H1 (cell line): ENCODE measurements at regions not wholly inside any gene's neighbourhood (a gene's known extent, or its start where the extent isn't known, plus 50 kb on each side); places are given as distances from the start of the nearest gene placed in this dataset.

Experiments used
- CTCF ChIA-PET: fragments of 300-600 bp; sonication (Branson Sonifier 250); formaldehyde crosslinking; loops from one replicate; lab custom pipeline; 2021; ENCODE audit not compliant: partially characterized antibody; lab: Charles Lee
- POLR2A ChIA-PET: fragments of 300-600 bp; sonication (Branson Sonifier 250); formaldehyde crosslinking; loops from one replicate; lab custom pipeline; 2021; ENCODE audit warnings: inconsistent platforms; ENCODE audit not compliant: partially characterized antibody; lab: Charles Lee
- DNase-seq, 2 experiments: peaks; one replicate each; pipeline versions ENCODE4 v3.0.0 to v3.0.0-alpha.2; 2010 to 2022; ENCODE audit warnings: low spot score in 2 of 2, low read depth in 1 of 2, mixed read lengths in 1 of 2
- FAIRE-seq: peaks from 2 replicates; lab custom pipeline; 2011; peaks lifted over from hg19 to GRCh38; lab: Jason Lieb, UNC
- H2AFZ ChIP-seq: 2 replicates; pipeline ENCODE4 v1.8.1; 2012; ENCODE audit warnings: low read length, inconsistent platforms
- H2AK5ac ChIP-seq: 2 replicates; pipeline ENCODE4 v1.6.1; 2013; ENCODE audit warnings: low read depth, low read length
- H2BK120ac ChIP-seq: replicated peaks from 2 replicates; pipeline ENCODE3; 2013; ENCODE audit warnings: low read depth, low read length, inconsistent platforms
- H2BK12ac ChIP-seq: 2 replicates; pipeline ENCODE4 v1.6.1; 2013; ENCODE audit warnings: low read depth, low read length
- H2BK15ac ChIP-seq: 2 replicates; pipeline ENCODE4 v1.6.1; 2013; ENCODE audit warnings: low read length
- H2BK20ac ChIP-seq: 2 replicates; pipeline ENCODE4 v1.6.1; 2013; ENCODE audit warnings: low read length
- H2BK5ac ChIP-seq: 2 replicates; pipeline ENCODE4 v1.6.1; 2013; ENCODE audit warnings: low read depth, low read length
- H3K14ac ChIP-seq: 2 replicates; pipeline ENCODE4 v1.6.1; 2013; ENCODE audit warnings: inconsistent platforms; ENCODE audit not compliant: insufficient read length
- H3K18ac ChIP-seq: 2 replicates; pipeline ENCODE4 v1.6.1; 2013; ENCODE audit warnings: low read length; ENCODE audit errors: extremely low read depth
- H3K23ac ChIP-seq: 2 replicates; pipeline ENCODE4 v1.6.1; 2013; ENCODE audit warnings: inconsistent platforms; ENCODE audit not compliant: insufficient read length
- H3K23me2 ChIP-seq: 2 replicates; pipeline ENCODE4 v1.6.1; 2013; ENCODE audit warnings: low read depth, low read length
- H3K27ac ChIP-seq: 2 replicates; pipeline ENCODE4 v1.6.1; 2011; ENCODE audit warnings: low read depth, low read length, inconsistent platforms
- H3K27me3 ChIP-seq, 4 experiments: replicated peaks in 1 of 4; 1 replicate in 1 of 4; 2 replicates in 3 of 4; pipeline versions ENCODE4 v1.6.1 to v1.8.1; 2011 to 2013; ENCODE audit warnings: low read length in 3 of 4, mild to moderate bottlenecking in 3 of 4, inconsistent platforms in 2 of 4, mixed read lengths in 2 of 4, moderate library complexity in 1 of 4; ENCODE audit not compliant: control insufficient read depth in 3 of 4, insufficient read depth in 3 of 4; ENCODE audit errors: extremely low read depth in 1 of 4
- H3K36me3 ChIP-seq, 4 experiments: 2 replicates each; pipeline versions ENCODE4 v1.6.1 to v1.8.1; 2011 to 2013; ENCODE audit warnings: mild to moderate bottlenecking in 4 of 4, low read length in 3 of 4, moderate library complexity in 2 of 4, control low read depth in 1 of 4, inconsistent platforms in 1 of 4; ENCODE audit not compliant: insufficient read depth in 4 of 4, control insufficient read depth in 2 of 4
- H3K4ac ChIP-seq: replicated peaks from 2 replicates; pipeline ENCODE3; 2013; ENCODE audit warnings: low read length, low read depth, mixed read lengths, inconsistent platforms; ENCODE audit not compliant: insufficient read length
- H3K4me1 ChIP-seq, 4 experiments: replicated peaks in 1 of 4; 1 replicate in 1 of 4; 2 replicates in 3 of 4; pipeline versions ENCODE4 v1.6.1 to v1.8.1; 2011 to 2013; ENCODE audit warnings: low read length in 3 of 4, inconsistent platforms in 2 of 4, mixed read lengths in 1 of 4; ENCODE audit not compliant: insufficient read depth in 4 of 4, control insufficient read depth in 3 of 4
- H3K4me2 ChIP-seq, 2 experiments: 2 replicates each; pipeline versions ENCODE4 v1.6.1 to v1.8.1; 2011 to 2013; ENCODE audit warnings: low read depth in 2 of 2, low read length in 2 of 2, control low read depth in 1 of 2, inconsistent platforms in 1 of 2, mild to moderate bottlenecking in 1 of 2; ENCODE audit not compliant: insufficient read depth in 1 of 2
- H3K4me3 ChIP-seq, 4 experiments: fragments of 200-600, 300-600 bp in 1 of 4; sonication (generic), shearing (Covaris generic), sonication (Bioruptor Twin) in 1 of 4; 2 replicates each; pipeline versions ENCODE4 v1.5.1 to v1.8.1; 2011 to 2016; ENCODE audit warnings: low read length in 4 of 4, low read depth in 3 of 4, control low read depth in 2 of 4, inconsistent platforms in 2 of 4, mild to moderate bottlenecking in 2 of 4, mixed read lengths in 1 of 4, moderate library complexity in 1 of 4; ENCODE audit not compliant: insufficient read depth in 2 of 4; ENCODE audit errors: extremely low read depth in 1 of 4
- H3K56ac ChIP-seq: replicated peaks from 2 replicates; pipeline ENCODE3; 2013; ENCODE audit warnings: low read depth, mild to moderate bottlenecking, mixed read lengths, low read length, inconsistent platforms; ENCODE audit not compliant: insufficient read length
- H3K79me1 ChIP-seq: 2 replicates; pipeline ENCODE4 v1.6.1; 2013; ENCODE audit warnings: low read depth, low read length, control low read depth
- H3K79me2 ChIP-seq, 2 experiments: 2 replicates each; pipeline versions ENCODE4 v1.6.1 to v1.8.1; 2012 to 2013; ENCODE audit warnings: low read length in 2 of 2, mild to moderate bottlenecking in 2 of 2, inconsistent platforms in 1 of 2; ENCODE audit not compliant: insufficient read depth in 2 of 2, control insufficient read depth in 1 of 2
- H3K9ac ChIP-seq, 4 experiments: replicated peaks in 1 of 4; 1 replicate in 1 of 4; 2 replicates in 3 of 4; pipeline versions ENCODE4 v1.6.1 to v1.8.1; 2011 to 2013; ENCODE audit warnings: low read depth in 3 of 4, low read length in 3 of 4, control low read depth in 2 of 4, mild to moderate bottlenecking in 2 of 4, moderate library complexity in 2 of 4, inconsistent platforms in 1 of 4; ENCODE audit errors: extremely low read depth in 1 of 4
- H3K9me3 ChIP-seq, 2 experiments: 2 replicates each; pipeline versions ENCODE4 v1.6.1 to v1.8.1; 2012 to 2013; ENCODE audit warnings: mild to moderate bottlenecking in 2 of 2, moderate library complexity in 2 of 2, control low read depth in 1 of 2, inconsistent platforms in 1 of 2, low read depth in 1 of 2, low read length in 1 of 2, mixed read lengths in 1 of 2; ENCODE audit not compliant: insufficient read depth in 2 of 2
- H4K20me1 ChIP-seq, 2 experiments: replicated peaks in 1 of 2; 2 replicates each; pipeline versions ENCODE3 to v1.8.1; 2011 to 2013; ENCODE audit warnings: inconsistent platforms in 2 of 2, low read length in 2 of 2, mild to moderate bottlenecking in 1 of 2; ENCODE audit not compliant: insufficient read depth in 2 of 2, control insufficient read depth in 1 of 2
- H4K5ac ChIP-seq: 2 replicates; pipeline ENCODE4 v1.6.1; 2013; ENCODE audit warnings: low read length, low read depth, mixed read lengths, inconsistent platforms; ENCODE audit not compliant: insufficient read length
- H4K8ac ChIP-seq: 2 replicates; pipeline ENCODE4 v1.8.0; 2013; ENCODE audit warnings: mild to moderate bottlenecking, moderate library complexity, low read length, inconsistent platforms; ENCODE audit not compliant: insufficient read depth; ENCODE audit errors: extremely low read depth
- H4K91ac ChIP-seq: replicated peaks from 2 replicates; pipeline ENCODE3; 2013; ENCODE audit warnings: low read length, mixed read lengths, inconsistent platforms; ENCODE audit not compliant: insufficient read length
- CBX8 ChIP-seq: fragments of 300-800, 300-1000 bp; sonication (generic); IDR thresholded peaks from 2 replicates; pipeline ENCODE4 v1.7.1; 2016; ENCODE audit warnings: low read depth, low read length, borderline replicate concordance
- CREB1 ChIP-seq: IDR thresholded peaks from 2 replicates; pipeline ENCODE4 v1.6.1; 2012; ENCODE audit warnings: inconsistent platforms
- CTBP2 ChIP-seq: IDR thresholded peaks from 2 replicates; pipeline ENCODE4 v1.7.0; 2011; ENCODE audit warnings: borderline replicate concordance, mild to moderate bottlenecking, moderate library complexity, mixed read lengths, low read length; ENCODE audit not compliant: insufficient read depth, insufficient read length
- HDAC6 ChIP-seq: IDR thresholded peaks from one replicate; pipeline ENCODE4 v1.7.1; 2012; ENCODE audit warnings: low read depth, mild to moderate bottlenecking, inconsistent platforms, low read length, moderate library complexity
- JUND ChIP-seq: IDR thresholded peaks from 2 replicates; pipeline ENCODE4 v1.6.1; 2011; ENCODE audit warnings: mild to moderate bottlenecking, improper control_type of control experiment, low read length
- NANOG ChIP-seq: IDR thresholded peaks from 2 replicates; pipeline ENCODE4 v1.6.1; 2011; ENCODE audit warnings: low read length, low read depth, mild to moderate bottlenecking, inconsistent platforms; ENCODE audit not compliant: insufficient read depth, poor library complexity, severe bottlenecking
- NRF1 ChIP-seq: IDR thresholded peaks from 2 replicates; pipeline ENCODE4 v1.6.1; 2011; ENCODE audit warnings: mild to moderate bottlenecking, low read depth, low read length, improper control_type of control experiment
- WGBS, 2 experiments: shearing (Covaris generic) in 1 of 2; methylation state at CpG; one replicate each; pipeline versions ENCODE4 v1.1.6 to v1.1.7; 2013 to 2015; ENCODE audit warnings: low lambda C conversion rate in 2 of 2, mixed read lengths in 2 of 2, inconsistent platforms in 1 of 2, low coverage in 1 of 2, missing lambda C conversion rate in 1 of 2; ENCODE audit not compliant: insufficient replicate concordance in 2 of 2, insufficient coverage in 1 of 2, insufficient read length in 1 of 2; ENCODE audit errors: extremely low coverage in 1 of 2, missing lambda C conversion rate in 1 of 2; 5-methylcytosine and 5-hydroxymethylcytosine counted together
- TF ChIP-seq, protein P1 (sequence below): IDR thresholded peaks from 2 replicates; pipeline ENCODE4 v1.6.1; 2012; ENCODE audit warnings: inconsistent platforms

DNA sequence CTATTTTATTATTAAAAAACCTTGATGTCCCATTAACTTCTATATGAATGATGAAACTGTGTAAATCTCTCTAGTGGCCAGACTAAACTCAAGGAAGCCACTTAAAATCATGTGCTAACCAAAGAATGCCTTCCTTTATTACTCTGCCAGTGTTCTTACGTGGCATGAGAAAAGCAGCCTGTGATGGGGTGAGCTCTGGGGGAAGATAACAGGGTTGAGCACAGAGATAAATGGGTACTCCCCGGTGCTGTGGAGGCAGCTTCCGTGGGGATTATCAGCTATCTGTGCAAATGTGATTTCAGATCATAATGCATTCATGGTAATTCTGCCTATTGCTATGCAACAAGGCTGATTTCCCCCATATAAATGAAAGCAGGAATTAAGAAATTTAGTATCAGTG is 181.3 kb downstream of the CAVIN4 start:
- no peak overlapping the region for H4K8ac ChIP-seq
- no peaks in the 10 kb centered on the region for H3K79me1 ChIP-seq
- H3K18ac ChIP-seq = no peak overlapping the region
- no peaks in the 10 kb centered on the region for H3K4me1 ChIP-seq
- no peaks in the 10 kb centered on the region for H4K20me1 ChIP-seq
- H3K56ac ChIP-seq = no peak overlapping the region
- H3K4me3 ChIP-seq = no peak overlapping the region
- H2BK5ac ChIP-seq = no peak overlapping the region
- H3K23ac ChIP-seq = no peak overlapping the region
- no peaks in the 10 kb centered on the region for H3K36me3 ChIP-seq
- no peak for DNase-seq
- no peak overlapping the region for H3K9ac ChIP-seq
- no peak overlapping the region for H2BK12ac ChIP-seq
- POLR2A ChIA-PET = no interaction called here
- H2BK120ac ChIP-seq = no peak overlapping the region
- no peak overlapping the region for H2BK20ac ChIP-seq
- H3K27ac ChIP-seq = no peak overlapping the region
- no peak overlapping the region for H4K91ac ChIP-seq
- CTCF ChIA-PET = interaction anchor here (1.3 to 1.9 kb wide), 3 partner anchors 11 to 157 kb away, joined by 3 to 6 read pairs (median 5); no protein-coding TSS in a partner anchor
- no peak overlapping the region for H3K4ac ChIP-seq
- no peaks in the 10 kb centered on the region for H3K79me2 ChIP-seq
- no peaks in the 10 kb centered on the region for H3K9me3 ChIP-seq
- no peak for FAIRE-seq
- no peak overlapping the region for H2BK15ac ChIP-seq
- no peak for TF ChIP-seq CREB1
- no peak for TF ChIP-seq NRF1
- TF ChIP-seq NANOG = no peak
- no peak for TF ChIP-seq CBX8
- no peak for TF ChIP-seq CTBP2
- TF ChIP-seq JUND = no peak
- TF ChIP-seq, protein P1, sequence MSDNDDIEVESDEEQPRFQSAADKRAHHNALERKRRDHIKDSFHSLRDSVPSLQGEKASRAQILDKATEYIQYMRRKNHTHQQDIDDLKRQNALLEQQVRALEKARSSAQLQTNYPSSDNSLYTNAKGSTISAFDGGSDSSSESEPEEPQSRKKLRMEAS = no peak
- no peak for TF ChIP-seq HDAC6
- TF ChIP-seq, all 59 proteins: peak for 0
- Histone ChIP-seq H4K5ac (no peak overlapping the region), H2AK5ac (no peak overlapping the region), H3K23me2 (no peaks in the 10 kb centered on the region; the same call in 1 of the 2 replicates), H2AFZ (no peak overlapping the region), H3K14ac (no peak overlapping the region), H3K4me2 (no peak overlapping the region), H3K27me3 (no peaks in the 10 kb centered on the region)
- 88% methylated on average over 3 of the region's 3 CpGs; no CpG with 5 or more reads in 1 of the 2 experiments for WGBS, 2 experiments
